SKM-1 (cell line): ENCODE measurements at regions not wholly inside any gene's neighbourhood (a gene's known extent, or its start where the extent isn't known, plus 50 kb on each side); places are given as distances from the start of the nearest gene placed in this dataset.

Experiments
- DNase-seq: peaks from one replicate; lab custom pipeline; 2025; ENCODE audit not compliant: unreplicated experiment; lab: John Stamatoyannopoulos, UW

DNA sequence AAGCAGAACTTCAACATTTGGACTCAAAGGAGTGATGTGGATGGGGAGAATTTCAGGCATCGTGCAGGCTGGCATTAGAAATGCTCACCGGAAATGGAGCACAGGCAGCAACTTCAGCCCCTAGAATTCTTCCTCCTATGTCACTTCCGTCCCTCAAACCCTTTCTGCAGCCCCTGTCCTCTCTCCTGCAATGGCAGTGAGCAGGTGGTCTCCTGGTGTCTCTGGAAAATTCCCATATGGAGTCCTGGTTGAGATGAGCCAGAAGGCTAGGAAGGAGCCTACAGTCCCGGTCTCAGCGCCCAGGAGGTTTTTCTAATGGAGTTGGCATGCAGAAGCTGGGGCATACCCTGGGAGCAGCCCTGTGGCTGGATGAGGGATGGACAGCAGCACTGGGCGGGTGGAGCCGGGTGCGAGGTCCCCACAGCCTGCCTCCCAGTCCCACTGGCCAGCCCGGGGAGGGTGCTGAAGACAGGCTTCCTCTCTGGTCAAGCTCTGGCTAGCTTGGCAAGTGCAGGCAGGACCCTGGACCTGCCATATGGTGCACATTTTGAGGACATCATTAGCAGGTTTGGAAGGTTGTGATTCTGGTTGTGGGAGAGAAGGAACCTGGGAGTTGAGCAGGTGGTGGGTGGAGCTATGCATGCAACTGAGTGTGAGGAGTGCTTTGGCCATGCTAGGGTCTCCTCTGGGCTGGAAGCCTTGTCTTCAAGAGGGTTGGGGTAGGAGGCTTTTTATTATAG is 59.8 kb upstream of the B3GAT1 start:
- DNase-seq, result no peak

DNA sequence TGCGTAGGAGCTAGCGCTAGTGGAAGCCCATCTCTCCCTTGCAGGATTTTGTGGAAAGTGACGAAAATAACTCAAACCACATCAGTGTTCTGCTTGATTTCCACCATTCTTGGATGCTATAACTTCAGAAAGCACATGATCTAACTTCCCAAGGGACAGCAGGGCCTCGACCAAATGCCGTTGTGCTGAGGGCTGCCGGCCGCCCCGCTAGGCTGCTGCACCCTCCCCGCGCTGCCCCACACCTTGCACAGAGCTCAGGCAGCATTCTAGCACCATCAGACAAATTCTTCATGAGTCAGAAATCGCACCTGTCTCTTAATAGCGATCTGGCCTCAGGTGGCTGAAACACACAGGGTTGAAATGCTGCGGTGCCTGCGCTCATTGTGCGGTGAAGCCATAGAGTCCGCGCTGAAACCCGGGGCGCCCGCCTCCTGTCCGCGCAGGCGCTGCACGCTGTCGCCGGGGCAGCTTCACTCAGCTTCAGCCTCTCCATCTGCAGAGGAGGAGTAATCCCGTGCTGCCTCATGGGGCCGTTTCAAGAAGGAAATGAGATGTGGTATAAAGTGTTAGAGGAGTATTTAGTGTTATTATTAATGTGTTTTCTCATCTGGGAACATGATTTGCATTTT is 59.2 kb upstream of the B3GAT1 start:
- no peak for DNase-seq

GRCh38 chr11:134470238-134470637 is 58.2 kb upstream of the B3GAT1 start:
- no peak for DNase-seq

DNA sequence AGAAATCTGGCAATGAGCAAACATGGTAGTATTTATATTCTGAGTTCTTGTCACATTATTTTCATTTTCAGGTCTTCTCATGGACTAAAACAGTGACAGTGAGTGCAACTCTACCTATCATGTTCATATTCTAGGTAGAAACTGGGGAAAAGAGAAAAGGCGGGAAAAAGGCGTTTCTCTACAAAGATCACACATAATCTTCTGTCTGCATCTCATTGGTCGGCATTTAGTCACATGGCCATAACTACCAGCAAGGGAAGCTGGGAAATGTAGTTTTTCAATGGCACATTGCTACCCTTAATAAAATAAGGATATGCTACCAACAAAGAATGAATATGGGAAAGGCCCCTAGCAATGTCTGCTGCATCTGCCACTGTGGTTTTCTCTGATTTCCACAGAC is 57.6 kb upstream of the B3GAT1 start:
- no peak for DNase-seq

- DNase-seq, result no peak
These were observed 56.8 kb upstream of the B3GAT1 start for GRCh38 chr11:134468796-134469195.

GRCh38 chr11:134468081-134468668 is 56.1 kb upstream of the B3GAT1 start:
- no peak for DNase-seq

- no peak for DNase-seq
These were observed 54.8 kb upstream of the B3GAT1 start for GRCh38 chr11:134466610-134467567.

- no peak for DNase-seq
These were observed 54.1 kb upstream of the B3GAT1 start for GRCh38 chr11:134466156-134466555.

DNA sequence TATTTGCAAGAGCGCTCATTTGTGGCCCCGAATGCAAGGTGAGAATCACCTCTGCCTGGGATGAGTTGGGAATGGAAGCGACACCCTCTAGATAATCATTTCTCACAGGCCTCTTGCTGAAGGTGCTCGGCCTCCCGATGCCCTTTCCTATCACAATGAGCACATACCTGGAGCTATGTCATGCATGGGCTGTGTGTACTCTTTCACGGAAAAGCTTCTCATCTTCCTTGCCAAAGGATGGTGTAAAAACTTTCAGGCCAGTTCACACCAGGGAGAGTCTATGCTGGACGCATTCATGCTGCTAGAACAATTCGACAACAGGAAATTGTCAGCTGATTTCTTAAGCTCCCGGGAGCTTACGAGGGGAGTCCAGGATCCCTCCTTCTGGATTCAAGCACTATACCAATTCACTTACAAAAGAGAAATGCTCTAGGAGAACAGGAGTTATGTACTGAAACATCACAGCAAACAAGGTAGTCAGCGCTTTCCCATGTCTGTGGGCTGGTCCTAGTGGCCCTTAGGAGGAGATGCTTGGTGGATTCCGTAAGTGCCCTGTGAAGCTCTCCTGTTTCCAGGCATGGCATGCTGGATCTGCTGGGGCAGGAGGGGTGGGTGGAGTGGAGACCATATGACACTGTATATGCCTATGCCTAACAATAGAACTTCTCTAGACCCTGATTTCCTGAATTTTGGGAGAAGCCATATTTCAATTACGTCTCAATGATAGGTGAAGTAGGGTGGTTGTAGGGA is 53.1 kb upstream of the B3GAT1 start:
- no peak for DNase-seq

DNA sequence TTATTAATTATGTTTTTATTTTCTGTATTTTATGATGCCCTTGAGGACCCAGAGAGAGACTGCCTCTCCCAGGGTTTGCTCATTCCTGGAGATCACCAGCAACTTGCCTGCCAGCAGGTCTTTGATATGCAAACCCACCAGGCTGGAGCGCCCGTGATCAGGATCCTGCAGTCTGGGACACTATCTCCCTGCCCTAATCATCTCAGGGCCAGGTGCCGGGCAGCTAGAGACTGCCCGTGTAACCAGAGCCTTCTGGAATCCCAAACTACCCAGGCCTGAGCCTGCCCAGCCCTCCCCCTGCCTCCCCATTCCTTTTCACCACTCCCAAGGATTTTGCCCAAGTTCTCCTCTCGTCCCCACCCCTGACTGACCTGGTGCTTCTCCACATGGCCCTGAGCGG is 52.2 kb upstream of the B3GAT1 start:
- no peak for DNase-seq

GRCh38 chr11:134463716-134464115 is 51.7 kb upstream of the B3GAT1 start:
- DNase-seq, result no peak
